Adrenal gland (tissue), 9 donors: ENCODE measurements at regions not wholly inside any gene's neighbourhood (a gene's known extent, or its start where the extent isn't known, plus 50 kb on each side); places are given as distances from the start of the nearest gene placed in this dataset.

Experiments
- DNase-seq, 7 donors: peaks; one replicate each; pipeline ENCODE4 v3.0.0-alpha.2; 2019 to 2020
- H3K27ac ChIP-seq, 5 donors: fragments of 200-600 bp; sonication (generic) in 4 of 5; 1 replicate in 3 of 5; 2 replicates in 2 of 5; pipeline versions ENCODE4 v1.5.1 to v1.8.0; 2016 to 2020; ENCODE audit warnings: mild to moderate bottlenecking in 1 of 5
- H3K27me3 ChIP-seq: fragments of 200-600 bp; 2 replicates; pipeline ENCODE4 v1.8.0; 2021
- H3K36me3 ChIP-seq, 2 donors: fragments of 200-600 bp; replicated peaks in 1 of 2; 1 replicate in 1 of 2; 2 replicates in 1 of 2; pipeline versions ENCODE4 v1.5.1 to v1.8.0; 2018 to 2022
- H3K4me1 ChIP-seq, 2 donors: fragments of 200-600 bp; replicated peaks in 1 of 2; 1 replicate in 1 of 2; 2 replicates in 1 of 2; pipeline versions ENCODE4 v1.5.1 to v1.8.0; 2018 to 2021
- H3K4me3 ChIP-seq, 4 donors: fragments of 200-600 bp; sonication (generic) in 3 of 4; one replicate each; pipeline ENCODE4 v1.5.1; 2016 to 2018
- H3K9me3 ChIP-seq, 3 donors: fragments of 200-600 bp; sonication (generic) in 1 of 3; replicated peaks in 1 of 3; 1 replicate in 2 of 3; 2 replicates in 1 of 3; pipeline versions ENCODE4 v1.5.1 to v1.8.0; 2016 to 2021
- CTCF ChIP-seq, 6 experiments: fragments of 450-650 bp in 4 of 6; fragments of 200-600 bp in 2 of 6; sonication (generic) in 1 of 6; IDR thresholded peaks; 1 replicate in 5 of 6; 2 replicates in 1 of 6; pipeline versions ENCODE4 v1.5.1 to v1.8.0; 2016 to 2021; ENCODE audit warnings: antibody characterized with exemption in 6 of 6, mild to moderate bottlenecking in 2 of 6, moderate library complexity in 1 of 6
- POLR2A ChIP-seq, 2 donors: fragments of 450-650 bp; IDR thresholded peaks; one replicate each; pipeline ENCODE4 v1.6.1; 2017; ENCODE audit warnings: antibody characterized with exemption in 2 of 2, mild to moderate bottlenecking in 2 of 2, moderate library complexity in 1 of 2
- WGBS, 4 donors: extraction: QIAGEN DNeasy Blood & Tissue Kit in 2 of 4; methylation state at CpG; one replicate each; pipeline versions ENCODE4 v1.1.5 to v1.1.7; 2013 to 2017; 5-methylcytosine and 5-hydroxymethylcytosine counted together
- intact Hi-C, 2 donors: fragments of 100-400 bp; cut with DNase I; formaldehyde crosslinking; loops; one replicate each; pipeline versions ENCODE4 v1.14.1 to v1.15.0; 2022 to 2023
- donor health status: healthy with polysubstance abuse.
- donor health status: Bipolar disorder and iron deficiency.
- donor health status: DM: yes; HTN: yes; CAD: no.
- donor health status: DM: no; HTN: no; CAD: no.
- donor health status: DM: no; HTN: no; CAD: no.

- no peak for DNase-seq
- Histone ChIP-seq H3K27me3 (no peaks in the 10 kb centered on the region), H3K4me3 (no peak overlapping the region), H3K4me1 (no peaks in the 10 kb centered on the region), H3K36me3 (no peaks in the 10 kb centered on the region), H3K27ac (no peak overlapping the region), H3K9me3 (no peaks in the 10 kb centered on the region)
- intact Hi-C loops = no loop called here
- no peak for TF ChIP-seq POLR2A (IDR thresholded peaks at IDR 0.05)
- WGBS, 4 donors = 16 to 38% (median 34%) methylated on average over 1 of the region's 1 CpG
These were observed 70.9 kb downstream of the PTTG1 start for GRCh38 chr5:160492565-160492964.

DNA sequence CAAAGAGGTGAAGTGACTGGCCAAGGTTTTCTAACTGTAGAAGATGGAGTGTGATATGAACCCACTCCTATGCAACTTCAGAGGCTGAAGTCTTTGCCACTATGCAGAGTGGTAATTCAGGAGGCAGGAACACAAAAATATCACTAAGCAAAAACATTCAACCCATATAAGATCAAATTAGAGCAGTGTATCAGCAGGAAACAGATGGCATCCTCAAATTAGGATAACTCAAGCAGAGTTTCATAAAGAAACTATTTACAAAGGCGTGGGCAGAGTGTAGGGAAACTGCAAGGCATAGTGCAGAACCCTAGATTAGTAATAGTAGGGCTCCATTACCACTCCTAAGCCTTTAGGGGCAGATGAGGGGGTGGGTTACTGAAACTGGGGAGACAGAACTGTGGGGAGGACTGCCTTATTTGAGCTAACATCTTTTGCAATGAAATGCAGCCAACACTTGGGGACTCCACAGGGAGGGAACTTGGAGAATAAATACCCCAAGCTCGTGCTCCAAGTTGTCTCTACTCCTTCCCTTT is 72.2 kb downstream of the PTTG1 start:
- intact Hi-C loops = no loop called here
- WGBS, 4 donors = 34 to 55% (median 43%) methylated on average over 2 of the region's 2 CpGs
- no peak for DNase-seq
- no peak overlapping the region for H3K27ac ChIP-seq
- H3K36me3 ChIP-seq = no peaks in the 10 kb centered on the region
- H3K27me3 ChIP-seq = no peaks in the 10 kb centered on the region
- H3K9me3 ChIP-seq = no peaks in the 10 kb centered on the region
- no peaks in the 10 kb centered on the region for H3K4me1 ChIP-seq
- no peak for TF ChIP-seq CTCF (IDR thresholded peaks at IDR 0.05)
- no peak for TF ChIP-seq POLR2A (IDR thresholded peaks at IDR 0.05)
- H3K4me3 ChIP-seq = no peak overlapping the region

DNA sequence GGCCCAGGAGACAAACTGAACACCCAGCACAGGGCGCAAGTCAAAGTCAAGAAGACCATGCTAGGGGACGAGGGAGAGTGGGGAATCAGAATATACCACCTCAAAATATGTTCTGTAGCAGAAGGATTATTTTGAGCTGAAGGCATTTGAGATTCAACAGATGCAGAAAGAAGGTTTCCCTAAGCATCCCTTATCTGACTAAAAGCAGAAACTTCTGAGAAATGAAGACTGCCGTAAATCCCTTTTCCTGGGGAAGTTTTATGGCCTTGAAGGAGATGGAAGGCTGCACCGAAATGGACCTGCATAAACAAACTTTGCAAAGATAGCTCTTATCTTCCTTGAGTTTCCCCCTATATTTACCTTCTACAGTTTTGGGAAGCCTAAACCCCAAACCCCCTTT is 72.8 kb downstream of the PTTG1 start:
- H3K36me3 ChIP-seq = no peaks in the 10 kb centered on the region
- TF ChIP-seq CTCF (IDR thresholded peaks at IDR 0.05) (no peak), POLR2A (IDR thresholded peaks at IDR 0.05) (no peak)
- intact Hi-C loops = no loop called here
- H3K4me3 ChIP-seq = no peak overlapping the region
- H3K4me1 ChIP-seq = no peaks in the 10 kb centered on the region
- DNase-seq = no peak
- H3K27me3 ChIP-seq = no peaks in the 10 kb centered on the region
- WGBS, 4 donors = 48 to 60% (median 53%) methylated on average over 4 of the region's 4 CpGs
- H3K9me3 ChIP-seq = no peaks in the 10 kb centered on the region
- no peak overlapping the region for H3K27ac ChIP-seq

- H3K27me3 ChIP-seq = no peaks in the 10 kb centered on the region
- no peaks in the 10 kb centered on the region for H3K36me3 ChIP-seq
- no peaks in the 10 kb centered on the region for H3K4me1 ChIP-seq
- DNase-seq = no peak
- intact Hi-C loops = no loop called here
- no peak overlapping the region for H3K27ac ChIP-seq
- H3K4me3 ChIP-seq = no peak overlapping the region
- WGBS, 4 donors = 57 to 68% (median 59%) methylated on average over 6 of the region's 6 CpGs
- TF ChIP-seq POLR2A (IDR thresholded peaks at IDR 0.05) (no peak), CTCF (IDR thresholded peaks at IDR 0.05) (no peak)
- H3K9me3 ChIP-seq = no peaks in the 10 kb centered on the region
These were observed 74.7 kb downstream of the PTTG1 start for GRCh38 chr5:160496334-160496733.

- Histone ChIP-seq H3K4me3 (no peak overlapping the region), H3K27me3 (no peaks in the 10 kb centered on the region), H3K4me1 (no peaks in the 10 kb centered on the region), H3K27ac (no peak overlapping the region), H3K9me3 (no peaks in the 10 kb centered on the region), H3K36me3 (no peaks in the 10 kb centered on the region)
- intact Hi-C loops = no loop called here
- TF ChIP-seq CTCF (IDR thresholded peaks at IDR 0.05) (no peak), POLR2A (IDR thresholded peaks at IDR 0.05) (no peak)
- DNase-seq = no peak
- WGBS, 4 donors = 83 to 90% (median 87%) methylated on average over 5 of the region's 5 CpGs
These were observed 75.1 kb downstream of the PTTG1 start for GRCh38 chr5:160496784-160497183.
